GM19328 (cell line): ENCODE measurements at regions not wholly inside any gene's neighbourhood (a gene's known extent, or its start where the extent isn't known, plus 50 kb on each side); places are given as distances from the start of the nearest gene placed in this dataset.

ENCODE experiments used
- ATAC-seq: cut with Tn5 transposase; IDR thresholded peaks from one replicate; pipeline ENCODE4 v1.9.1; 2021; ENCODE audit warnings: mild to moderate bottlenecking, moderate library complexity; ENCODE audit not compliant: unreplicated experiment

GRCh38 chr3:110070161-110070916, 733.0 kb upstream of the DPPA4 start:
- no peak for ATAC-seq

- ATAC-seq, result no peak
Observed at GRCh38 chr3:110074095-110074494, 736.7 kb upstream of the DPPA4 start.

GRCh38 chr3:110077093-110077492, 739.7 kb upstream of the DPPA4 start:
- no peak for ATAC-seq

GRCh38 chr3:110093411-110093810, 756.1 kb upstream of the DPPA4 start:
- no peak for ATAC-seq

GRCh38 chr3:110093812-110094401, 756.6 kb upstream of the DPPA4 start:
- ATAC-seq, result no peak

- ATAC-seq, result no peak
Observed at GRCh38 chr3:110099711-110100110, 762.4 kb upstream of the DPPA4 start.

- ATAC-seq, result no peak
Observed at GRCh38 chr3:110101361-110101760, 764.0 kb upstream of the DPPA4 start.

- ATAC-seq, result no peak
Observed at GRCh38 chr3:110106805-110107204, 769.5 kb upstream of the DPPA4 start.

- no peak for ATAC-seq
Observed at GRCh38 chr3:110123946-110124345, 786.6 kb upstream of the DPPA4 start.

- ATAC-seq, result no peak
Observed at GRCh38 chr3:110126065-110126464, 788.7 kb upstream of the DPPA4 start.

- ATAC-seq, result no peak
Observed at GRCh38 chr3:110133971-110134370, 796.6 kb upstream of the DPPA4 start.

GRCh38 chr3:110139048-110139447, 801.7 kb upstream of the DPPA4 start:
- no peak for ATAC-seq

GRCh38 chr3:110139821-110140220, 802.5 kb upstream of the DPPA4 start:
- ATAC-seq, result no peak

- no peak for ATAC-seq
Observed at GRCh38 chr3:110149763-110150162, 812.4 kb upstream of the DPPA4 start.

- ATAC-seq, result no peak
Observed at GRCh38 chr3:110157221-110157620, 819.9 kb upstream of the DPPA4 start.

GRCh38 chr3:110164632-110165369, 827.5 kb upstream of the DPPA4 start:
- no peak for ATAC-seq

- ATAC-seq, result no peak
Observed at GRCh38 chr3:110165370-110165743, 828.0 kb upstream of the DPPA4 start.

GRCh38 chr3:110165753-110166152, 828.4 kb upstream of the DPPA4 start:
- ATAC-seq, result no peak

- no peak for ATAC-seq
Observed at GRCh38 chr3:110166791-110167190, 829.4 kb upstream of the DPPA4 start.

GRCh38 chr3:110174908-110175307, 837.6 kb upstream of the DPPA4 start:
- no peak for ATAC-seq

- no peak for ATAC-seq
Observed at GRCh38 chr3:110178965-110179364, 841.6 kb upstream of the DPPA4 start.

GRCh38 chr3:110180733-110181132, 843.4 kb upstream of the DPPA4 start:
- no peak for ATAC-seq
